HCT116 (cell line): ENCODE measurements at regions not wholly inside any gene's neighbourhood (a gene's known extent, or its start where the extent isn't known, plus 50 kb on each side); places are given as distances from the start of the nearest gene placed in this dataset.

Experiments used
- ATAC-seq: fragments of 200-7000 bp; cut with Tn5 transposase; 2 replicates; pipeline ENCODE4 v1.9.1; 2020; ENCODE audit warnings: mild to moderate bottlenecking, moderate library complexity
- BruUV-seq: library from RNA; stranded (reverse); fragments of 400-500 nt; replicated peaks from 2 replicates; lab custom pipeline; 2021; lab: Mats Ljungman, UMichigan
- CTCF ChIA-PET: fragments of 300-600 bp; sonication (Branson Sonifier 250); formaldehyde crosslinking; loops from one replicate; lab custom pipeline; 2021; ENCODE audit warnings: antibody characterized with exemption; lab: Charles Lee
- POLR2A ChIA-PET: fragments of 300-600, 350-600 bp; sonication (Branson Sonifier 250); formaldehyde crosslinking; loops from one replicate; lab custom pipeline; 2021; ENCODE audit warnings: antibody characterized with exemption; lab: Charles Lee
- RAD21 ChIA-PET, 2 experiments: fragments of 300-600 bp; sonication (Branson Sonifier 250); formaldehyde crosslinking; loops; one replicate each; lab custom pipeline; 2023; ENCODE audit warnings: low total read pairs in 2 of 2; ENCODE audit not compliant: uncharacterized antibody in 2 of 2, unreplicated experiment in 2 of 2, low non-redundant PET in 1 of 2; lab: Charles Lee
- DNase-seq: peaks from one replicate; pipeline ENCODE4 v3.0.0-alpha.2; 2010; ENCODE audit warnings: low read depth, low spot score
- H2AFZ ChIP-seq: fragments of 200-600 bp; shearing (Covaris generic), sonication (generic); 2 replicates; pipeline ENCODE4 v1.6.1; 2017; ENCODE audit warnings: low read depth, mixed run types, mixed read lengths, antibody characterized with exemption, low read length; ENCODE audit not compliant: poor library complexity, severe bottlenecking
- H3K27ac ChIP-seq: 2 replicates; pipeline ENCODE4 v1.5.1; 2012; ENCODE audit warnings: low read depth, low read length
- H3K27me3 ChIP-seq: fragments of 200-600 bp; sonication (generic); 2 replicates; pipeline ENCODE4 v1.6.1; 2016; ENCODE audit warnings: mixed run types, low read length, mixed read lengths; ENCODE audit not compliant: insufficient read depth
- H3K36me3 ChIP-seq, 2 experiments: fragments of 200-500 bp in 1 of 2; fragments of 200-600 bp in 1 of 2; sonication (Bioruptor generic) in 1 of 2; sonication (generic) in 1 of 2; 2 replicates each; pipeline versions ENCODE4 v1.5.1 to v1.6.1; 2014 to 2016; ENCODE audit warnings: low read length in 2 of 2, inconsistent platforms in 1 of 2, mixed read lengths in 1 of 2, mixed run types in 1 of 2; ENCODE audit not compliant: insufficient read depth in 2 of 2, control insufficient read depth in 1 of 2
- H3K4me1 ChIP-seq, 2 experiments: fragments of 200-600 bp in 1 of 2; sonication (generic) in 1 of 2; 2 replicates each; pipeline versions ENCODE4 v1.5.1 to v1.6.1; 2012 to 2017; ENCODE audit warnings: low read length in 2 of 2, inconsistent platforms in 1 of 2, mild to moderate bottlenecking in 1 of 2, mixed read lengths in 1 of 2, mixed run types in 1 of 2, moderate library complexity in 1 of 2; ENCODE audit not compliant: insufficient read depth in 2 of 2, control insufficient read depth in 1 of 2
- H3K4me2 ChIP-seq: fragments of 200-600 bp; sonication (generic); 2 replicates; pipeline ENCODE4 v1.6.1; 2017; ENCODE audit warnings: mixed run types, low read length, mixed read lengths
- H3K4me3 ChIP-seq, 2 experiments: fragments of 200-600 bp in 1 of 2; sonication (generic) in 1 of 2; replicated peaks in 1 of 2; 2 replicates each; pipeline ENCODE4 v1.5.1; 2011 to 2016; ENCODE audit warnings: low read length in 2 of 2, control low read depth in 1 of 2, low read depth in 1 of 2, mild to moderate bottlenecking in 1 of 2, mixed read lengths in 1 of 2, mixed run types in 1 of 2
- H3K79me2 ChIP-seq: fragments of 200-600 bp; sonication (generic); 2 replicates; pipeline ENCODE4 v1.6.1; 2017; ENCODE audit warnings: mild to moderate bottlenecking, mixed run types, low read length, moderate library complexity, mixed read lengths; ENCODE audit not compliant: insufficient read depth
- H3K9ac ChIP-seq: fragments of 200-600 bp; sonication (generic); 2 replicates; pipeline ENCODE4 v1.6.1; 2016; ENCODE audit warnings: low read length, mixed read lengths
- H3K9me2 ChIP-seq: fragments of 200-600 bp; sonication (generic), shearing (Covaris generic); 2 replicates; pipeline ENCODE4 v1.6.1; 2017; ENCODE audit warnings: mixed run types, mild to moderate bottlenecking, moderate library complexity; ENCODE audit not compliant: insufficient read depth
- H3K9me3 ChIP-seq, 2 experiments: fragments of 200-500 bp in 1 of 2; fragments of 200-600 bp in 1 of 2; sonication (Bioruptor generic) in 1 of 2; sonication (generic) in 1 of 2; 2 replicates each; pipeline ENCODE4 v1.6.1; 2014 to 2017; ENCODE audit warnings: low read length in 2 of 2, mixed read lengths in 2 of 2, inconsistent platforms in 1 of 2, low read depth in 1 of 2, mild to moderate bottlenecking in 1 of 2, mixed run types in 1 of 2, moderate library complexity in 1 of 2; ENCODE audit not compliant: control insufficient read depth in 1 of 2, insufficient read depth in 1 of 2
- H4K20me1 ChIP-seq: fragments of 200-600 bp; sonication (generic), shearing (Covaris generic); 2 replicates; pipeline ENCODE4 v1.6.1; 2017; ENCODE audit warnings: mixed run types, mild to moderate bottlenecking, moderate library complexity; ENCODE audit not compliant: insufficient read depth
- CEBPB ChIP-seq: IDR thresholded peaks from 2 replicates; pipeline ENCODE4 v1.6.1; 2012; ENCODE audit warnings: low read depth
- FOSL1 ChIP-seq: IDR thresholded peaks from 2 replicates; pipeline ENCODE4 v1.6.1; 2012; ENCODE audit warnings: low read depth
- POLR2A ChIP-seq: IDR thresholded peaks from 2 replicates; pipeline ENCODE4 v1.7.0; 2011; ENCODE audit warnings: borderline replicate concordance; ENCODE audit not compliant: insufficient read depth, insufficient read length; ENCODE audit errors: extremely low read depth
- POLR2AphosphoS5 ChIP-seq: IDR thresholded peaks from 2 replicates; pipeline ENCODE4 v1.6.1; 2011; ENCODE audit warnings: mild to moderate bottlenecking, low read depth, low read length, moderate library complexity
- intact Hi-C: fragments of 100-400 bp; cut with micrococcal nuclease; formaldehyde crosslinking; loops from 2 replicates; pipeline ENCODE4 v1.10.0; 2022
- TF ChIP-seq, protein P1 (sequence below): IDR thresholded peaks from 2 replicates; pipeline ENCODE4 v1.6.1; 2012; ENCODE audit warnings: low read depth
- TF ChIP-seq, protein P2 (sequence below): IDR thresholded peaks from 2 replicates; pipeline ENCODE4 v1.6.1; 2012

DNA sequence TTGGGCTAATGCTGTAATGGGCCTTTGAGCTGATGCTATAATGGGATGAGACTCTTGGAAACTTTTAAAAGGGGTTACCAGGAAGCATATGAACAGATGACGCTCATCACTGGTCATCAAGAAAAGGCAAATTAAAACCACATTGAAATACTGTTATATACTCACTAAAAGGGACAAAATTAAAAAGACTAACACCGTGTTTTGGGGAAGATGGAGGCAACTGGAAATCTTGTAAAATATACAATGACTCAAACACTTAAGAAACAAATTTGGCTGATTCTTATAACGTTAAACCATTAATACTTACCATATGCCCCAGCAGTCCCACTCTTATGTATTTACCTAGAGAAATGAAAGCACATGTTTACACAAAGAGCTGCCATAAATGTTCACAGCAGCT, 207.2 kb upstream of the GPRIN3 start:
- intact Hi-C loops = no loop called here
- H3K27ac ChIP-seq = no peak overlapping the region

More for the DNA sequence above, 207.2 kb upstream of the GPRIN3 start:
- Histone ChIP-seq H2AFZ (no peak overlapping the region), H3K4me3 (no peak overlapping the region), H3K4me1 (no peaks in the 10 kb centered on the region), H3K27me3 (no peaks in the 10 kb centered on the region), H3K36me3 (no peaks in the 10 kb centered on the region), H3K79me2 (no peaks in the 10 kb centered on the region), H3K9me3 (no peaks in the 10 kb centered on the region), H3K9ac (no peak overlapping the region), H3K4me2 (no peak overlapping the region), H4K20me1 (no peaks in the 10 kb centered on the region), H3K9me2 (no peaks in the 10 kb centered on the region)
- ATAC-seq = no peak
- DNase-seq = no peak
- BruUV-seq = no TSS peak
- ChIA-PET POLR2A (no interaction called here), RAD21 (no interaction called here), CTCF (no interaction called here)
- TF ChIP-seq CEBPB = no peak
- TF ChIP-seq, protein P1, sequence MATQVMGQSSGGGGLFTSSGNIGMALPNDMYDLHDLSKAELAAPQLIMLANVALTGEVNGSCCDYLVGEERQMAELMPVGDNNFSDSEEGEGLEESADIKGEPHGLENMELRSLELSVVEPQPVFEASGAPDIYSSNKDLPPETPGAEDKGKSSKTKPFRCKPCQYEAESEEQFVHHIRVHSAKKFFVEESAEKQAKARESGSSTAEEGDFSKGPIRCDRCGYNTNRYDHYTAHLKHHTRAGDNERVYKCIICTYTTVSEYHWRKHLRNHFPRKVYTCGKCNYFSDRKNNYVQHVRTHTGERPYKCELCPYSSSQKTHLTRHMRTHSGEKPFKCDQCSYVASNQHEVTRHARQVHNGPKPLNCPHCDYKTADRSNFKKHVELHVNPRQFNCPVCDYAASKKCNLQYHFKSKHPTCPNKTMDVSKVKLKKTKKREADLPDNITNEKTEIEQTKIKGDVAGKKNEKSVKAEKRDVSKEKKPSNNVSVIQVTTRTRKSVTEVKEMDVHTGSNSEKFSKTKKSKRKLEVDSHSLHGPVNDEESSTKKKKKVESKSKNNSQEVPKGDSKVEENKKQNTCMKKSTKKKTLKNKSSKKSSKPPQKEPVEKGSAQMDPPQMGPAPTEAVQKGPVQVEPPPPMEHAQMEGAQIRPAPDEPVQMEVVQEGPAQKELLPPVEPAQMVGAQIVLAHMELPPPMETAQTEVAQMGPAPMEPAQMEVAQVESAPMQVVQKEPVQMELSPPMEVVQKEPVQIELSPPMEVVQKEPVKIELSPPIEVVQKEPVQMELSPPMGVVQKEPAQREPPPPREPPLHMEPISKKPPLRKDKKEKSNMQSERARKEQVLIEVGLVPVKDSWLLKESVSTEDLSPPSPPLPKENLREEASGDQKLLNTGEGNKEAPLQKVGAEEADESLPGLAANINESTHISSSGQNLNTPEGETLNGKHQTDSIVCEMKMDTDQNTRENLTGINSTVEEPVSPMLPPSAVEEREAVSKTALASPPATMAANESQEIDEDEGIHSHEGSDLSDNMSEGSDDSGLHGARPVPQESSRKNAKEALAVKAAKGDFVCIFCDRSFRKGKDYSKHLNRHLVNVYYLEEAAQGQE = no peak
- TF ChIP-seq, protein P2, sequence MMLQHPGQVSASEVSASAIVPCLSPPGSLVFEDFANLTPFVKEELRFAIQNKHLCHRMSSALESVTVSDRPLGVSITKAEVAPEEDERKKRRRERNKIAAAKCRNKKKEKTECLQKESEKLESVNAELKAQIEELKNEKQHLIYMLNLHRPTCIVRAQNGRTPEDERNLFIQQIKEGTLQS = no peak
- TF ChIP-seq POLR2AphosphoS5 = no peak
- no peak for TF ChIP-seq FOSL1
- no peak for TF ChIP-seq POLR2A
